K562 (cell line): ENCODE measurements at regions not wholly inside any gene's neighbourhood (a gene's known extent, or its start where the extent isn't known, plus 50 kb on each side); places are given as distances from the start of the nearest gene placed in this dataset.

Experiments
- ATAC-seq: fragments of 200-7000 bp; cut with Tn5 transposase; 3 replicates; pipeline ENCODE4 v1.9.1; 2020; ENCODE audit warnings: moderate library complexity
- BruUV-seq: library from RNA; stranded (reverse); fragments of 400-500 nt; replicated peaks from 2 replicates; lab custom pipeline; 2021; lab: Mats Ljungman, UMichigan
- CTCF ChIA-PET: fragments of 300-600 bp; formaldehyde crosslinking; extraction: SDS; loops from one replicate; lab custom pipeline; 2021; ENCODE audit warnings: low intra/inter-chr PET ratio; lab: Yijun Ruan, JAX
- POLR2A ChIA-PET: fragments of 300-600, 350-650 bp; sonication (Branson Sonifier 250); formaldehyde crosslinking; extraction: SDS; loops from one replicate; lab custom pipeline; 2021; ENCODE audit warnings: antibody characterized with exemption, inconsistent platforms; lab: Yijun Ruan, JAX
- DNase-seq, 4 experiments: peaks; one replicate each; pipeline versions ENCODE4 v3.0.0 to v3.0.0-alpha.2; 2011 to 2018; ENCODE audit warnings: low spot score in 3 of 4, mixed read lengths in 3 of 4; ENCODE audit errors: extremely low read depth in 1 of 4
- FAIRE-seq: peaks from 2 replicates; lab custom pipeline; 2011; peaks lifted over from hg19 to GRCh38; lab: Jason Lieb, UNC
- H2AFZ ChIP-seq: 2 replicates; pipeline ENCODE4 v1.6.0; 2011; ENCODE audit warnings: low read depth, low read length, control low read depth, inconsistent platforms
- H3K27ac ChIP-seq: fragments of 200-600 bp; 3 replicates; pipeline ENCODE4 v1.8.0; 2011; ENCODE audit warnings: low read depth, mild to moderate bottlenecking, control low read depth, inconsistent platforms, low read length, moderate library complexity, mixed read lengths; ENCODE audit errors: extremely low read depth
- H3K27me3 ChIP-seq, 2 experiments: fragments of 300-600 bp in 1 of 2; 2 replicates in 1 of 2; 3 replicates in 1 of 2; pipeline versions ENCODE4 v1.6.0 to v1.8.0; 2011; ENCODE audit warnings: inconsistent platforms in 2 of 2, low read length in 2 of 2, mild to moderate bottlenecking in 1 of 2, mixed read lengths in 1 of 2, moderate library complexity in 1 of 2; ENCODE audit not compliant: control insufficient read depth in 2 of 2, insufficient read depth in 2 of 2
- H3K36me3 ChIP-seq: fragments of 300-600 bp; 3 replicates; pipeline ENCODE4 v1.8.0; 2011; ENCODE audit warnings: mild to moderate bottlenecking, low read length, inconsistent platforms; ENCODE audit not compliant: control insufficient read depth, insufficient read depth
- H3K4me1 ChIP-seq, 2 experiments: fragments of 200-600 bp in 1 of 2; replicated peaks in 1 of 2; 2 replicates in 1 of 2; 3 replicates in 1 of 2; pipeline versions ENCODE4 v1.5.1 to v1.8.0; 2011; ENCODE audit warnings: inconsistent platforms in 2 of 2, low read length in 2 of 2, mild to moderate bottlenecking in 1 of 2, mixed read lengths in 1 of 2, moderate library complexity in 1 of 2; ENCODE audit not compliant: control insufficient read depth in 2 of 2, insufficient read depth in 2 of 2
- H3K4me2 ChIP-seq: 2 replicates; pipeline ENCODE4 v1.6.1; 2011; ENCODE audit warnings: low read length, control low read depth, inconsistent platforms, mixed read lengths; ENCODE audit not compliant: insufficient read depth
- H3K4me3 ChIP-seq: fragments of 200-600 bp; sonication (generic), shearing (Covaris generic); 2 replicates; pipeline ENCODE4 v1.5.1; 2016; ENCODE audit warnings: control low read depth, inconsistent platforms
- H3K79me2 ChIP-seq: fragments of 200-600 bp; 3 replicates; pipeline ENCODE4 v1.8.0; 2011; ENCODE audit warnings: low read length, inconsistent platforms; ENCODE audit not compliant: control insufficient read depth, insufficient read depth
- H3K9ac ChIP-seq, 2 experiments: 2 replicates each; pipeline versions ENCODE4 v1.6.0 to v1.6.1; 2011; ENCODE audit warnings: low read depth in 2 of 2, low read length in 2 of 2, control low read depth in 1 of 2, inconsistent platforms in 1 of 2, mild to moderate bottlenecking in 1 of 2, mixed read lengths in 1 of 2; ENCODE audit not compliant: insufficient read depth in 1 of 2
- H3K9me1 ChIP-seq: one replicate; pipeline ENCODE4 v1.6.0; 2011; ENCODE audit warnings: inconsistent platforms, mild to moderate bottlenecking, low read length, moderate library complexity; ENCODE audit not compliant: control insufficient read depth, insufficient read depth
- H3K9me3 ChIP-seq: replicated peaks from 2 replicates; pipeline ENCODE4 v1.5.1; 2011; ENCODE audit warnings: low read depth, low read length, inconsistent platforms; ENCODE audit not compliant: control insufficient read depth, insufficient read depth
- H4K20me1 ChIP-seq: replicated peaks from 2 replicates; pipeline ENCODE4 v1.6.1; 2011; ENCODE audit warnings: low read length, inconsistent platforms, mixed read lengths; ENCODE audit not compliant: control insufficient read depth, insufficient read depth
- JUND ChIP-seq, 2 experiments: IDR thresholded peaks; 2 replicates in 1 of 2; 3 replicates in 1 of 2; pipeline ENCODE4 v1.6.1; 2011; ENCODE audit warnings: borderline replicate concordance in 2 of 2, low read depth in 2 of 2, low read length in 2 of 2, improper control_type of control experiment in 1 of 2, missing biosample characterization in 1 of 2, missing genetic modification characterization in 1 of 2, missing genetic modification reagents in 1 of 2
- MEF2D ChIP-seq: conservative IDR thresholded peaks from 2 replicates; pipeline ENCODE4 v1.6.1; 2016; ENCODE audit warnings: low read depth, missing genetic modification characterization, missing compliant biosample characterization
- NR2C1 ChIP-seq, 2 experiments: fragments of 450-650 bp; IDR thresholded peaks; 2 replicates each; pipeline ENCODE4 v1.6.1; 2017; ENCODE audit warnings: mild to moderate bottlenecking in 2 of 2, antibody characterized with exemption in 1 of 2, inconsistent platforms in 1 of 2, missing compliant biosample characterization in 1 of 2, missing genetic modification characterization in 1 of 2
- PHF21A ChIP-seq: fragments of 450-650 bp; IDR thresholded peaks from 2 replicates; pipeline ENCODE4 v1.6.1; 2017; ENCODE audit warnings: low read depth, borderline replicate concordance
- STAG1 ChIP-seq: sonication (generic); formaldehyde crosslinking; IDR thresholded peaks from 2 replicates; pipeline ENCODE4 v1.5.0; 2020; ENCODE audit warnings: missing genetic modification reagents, borderline replicate concordance
- ZNF778 ChIP-seq: fragments of 450-650 bp; formaldehyde crosslinking; IDR thresholded peaks from 2 replicates; pipeline ENCODE4 v1.4.0; 2020; ENCODE audit warnings: mild to moderate bottlenecking, moderate library complexity
- WGBS: fragments of 100-300 bp; shearing (Covaris generic); methylation state at CpG from one replicate; pipeline ENCODE4 v1.1.6; 2016; ENCODE audit warnings: low coverage, mixed read lengths; ENCODE audit not compliant: insufficient coverage; ENCODE audit errors: missing lambda C conversion rate; 5-methylcytosine and 5-hydroxymethylcytosine counted together
- in situ Hi-C: fragments of 300-500 bp; cut with MboI; formaldehyde crosslinking; loops from 4 replicates; pipeline ENCODE4 v1.15.0; 2018; ENCODE audit warnings: inconsistent platforms, mixed read lengths
- intact Hi-C: fragments of 100-400 bp; cut with micrococcal nuclease; formaldehyde crosslinking; loops from 2 replicates; pipeline ENCODE4 v1.14.2; 2022
- TF ChIP-seq, protein P1 (sequence below), 2 experiments: fragments of 450-650 bp in 1 of 2; sonication (generic) in 1 of 2; formaldehyde crosslinking in 1 of 2; IDR thresholded peaks; 2 replicates each; pipeline versions ENCODE4 v1.7.1 to v1.9.0; 2016 to 2022; ENCODE audit warnings: inconsistent platforms in 1 of 2, mild to moderate bottlenecking in 1 of 2, missing genetic modification reagents in 1 of 2
- TF ChIP-seq, protein P2 (sequence below): sonication (generic); formaldehyde crosslinking; IDR thresholded peaks from 2 replicates; pipeline ENCODE4 v1.8.0; 2022; ENCODE audit warnings: mild to moderate bottlenecking, missing genetic modification reagents

DNA sequence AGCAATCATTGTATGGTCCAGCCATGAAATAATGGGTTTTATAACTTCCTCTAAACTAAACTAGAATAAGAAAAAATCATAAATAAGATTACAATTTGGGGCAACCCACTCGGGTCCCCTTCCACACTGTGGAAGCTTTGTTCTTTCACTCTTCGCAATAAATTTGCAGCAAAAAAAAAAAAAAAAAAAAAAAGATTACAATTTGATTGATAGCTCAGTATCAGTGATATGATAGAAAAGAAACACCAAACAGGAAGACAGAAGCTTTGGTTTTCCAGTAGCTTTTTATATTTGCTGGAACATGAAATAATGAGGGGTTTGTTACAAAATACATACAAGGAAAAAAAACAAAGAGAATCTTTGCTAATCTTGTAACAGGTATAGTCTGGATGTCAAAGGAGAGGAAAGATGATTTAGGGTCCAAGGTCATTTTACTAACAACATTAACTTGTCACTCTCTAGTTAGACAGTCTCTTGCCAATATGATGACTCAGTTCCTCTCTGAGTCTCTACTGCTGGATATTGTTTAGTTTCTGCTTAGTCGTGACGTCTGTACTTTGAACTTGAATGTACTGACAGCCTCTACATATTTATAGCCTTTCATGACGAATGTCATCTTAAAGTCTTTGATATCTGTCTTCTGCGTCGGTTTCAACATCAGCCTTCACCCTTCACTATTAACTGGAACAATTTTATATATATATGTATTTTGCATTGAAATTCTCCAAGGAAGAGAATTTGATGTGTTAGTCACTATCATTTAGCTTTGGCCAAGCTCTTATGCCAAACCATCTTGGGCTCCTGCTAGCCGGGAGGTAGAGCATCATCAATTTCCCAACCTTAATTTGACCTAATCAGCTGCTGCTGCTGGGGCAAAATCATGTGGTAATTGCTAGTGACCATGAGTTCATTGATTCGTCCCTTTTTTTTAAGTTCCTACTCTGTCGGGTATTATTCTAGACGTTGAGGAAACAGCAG lies 213.1 kb upstream of the STXBP5 start:
- Histone ChIP-seq H3K9me1 (no peaks in the 10 kb centered on the region), H3K4me1 (peaks cover 0 to 13% of the 10 kb centered on the region in 2 experiments; a peak in 2 of 5 replicates), H3K4me2 (0 out of 2 replicates have a peak overlapping the region, but pooled peaks have one; percentile 14), H3K9ac (no peak overlapping the region), H3K36me3 (no peaks in the 10 kb centered on the region), H3K27ac (peak overlapping the region; percentile 9; the same call in 1 of the 3 replicates), H4K20me1 (no peaks in the 10 kb centered on the region), H3K27me3 (no peaks in the 10 kb centered on the region), H3K4me3 (no peak overlapping the region), H3K9me3 (no peaks in the 10 kb centered on the region), H3K79me2 (no peaks in the 10 kb centered on the region), H2AFZ (peak overlapping the region; percentile 60)
- peak; percentile 37 to 76 (median 49) for DNase-seq
- peak; percentile 78 for FAIRE-seq
- no TSS peak for BruUV-seq
- intact Hi-C loops (no loop called here), in situ Hi-C loops (no loop called here)
- CTCF ChIA-PET = no interaction called here
- POLR2A ChIA-PET = interaction anchor here (1.2 to 1.4 kb wide), 3 partner anchors 11 to 16 kb away, joined by 3 to 5 read pairs (median 4); no protein-coding TSS in a partner anchor
- peak; percentile 80 for ATAC-seq
- WGBS = 33% methylated on average over 11 of the region's 11 CpGs
- TF ChIP-seq ZNF778 (CRISPR knock-in tag) (no peak), PHF21A (no peak), JUND (IDR thresholded peaks at IDR 0.05; ENCODE audit: borderline replicate concordance, low read depth, low read length) (peak; percentile 88), JUND (tag; IDR thresholded peaks at IDR 0.05; ENCODE audit: borderline replicate concordance, low read depth, low read length) (peak; percentile 76), STAG1 (CRISPR knock-in tag) (no peak), MEF2D (tag) (0 out of 2 replicates have a peak, but pooled peaks have one; percentile 45), NR2C1 (IDR thresholded peaks at IDR 0.05) (no peak), NR2C1 (tag; IDR thresholded peaks at IDR 0.05) (peak; percentile 42; the same call in 1 of the 2 replicates)
- TF ChIP-seq, protein P1, sequence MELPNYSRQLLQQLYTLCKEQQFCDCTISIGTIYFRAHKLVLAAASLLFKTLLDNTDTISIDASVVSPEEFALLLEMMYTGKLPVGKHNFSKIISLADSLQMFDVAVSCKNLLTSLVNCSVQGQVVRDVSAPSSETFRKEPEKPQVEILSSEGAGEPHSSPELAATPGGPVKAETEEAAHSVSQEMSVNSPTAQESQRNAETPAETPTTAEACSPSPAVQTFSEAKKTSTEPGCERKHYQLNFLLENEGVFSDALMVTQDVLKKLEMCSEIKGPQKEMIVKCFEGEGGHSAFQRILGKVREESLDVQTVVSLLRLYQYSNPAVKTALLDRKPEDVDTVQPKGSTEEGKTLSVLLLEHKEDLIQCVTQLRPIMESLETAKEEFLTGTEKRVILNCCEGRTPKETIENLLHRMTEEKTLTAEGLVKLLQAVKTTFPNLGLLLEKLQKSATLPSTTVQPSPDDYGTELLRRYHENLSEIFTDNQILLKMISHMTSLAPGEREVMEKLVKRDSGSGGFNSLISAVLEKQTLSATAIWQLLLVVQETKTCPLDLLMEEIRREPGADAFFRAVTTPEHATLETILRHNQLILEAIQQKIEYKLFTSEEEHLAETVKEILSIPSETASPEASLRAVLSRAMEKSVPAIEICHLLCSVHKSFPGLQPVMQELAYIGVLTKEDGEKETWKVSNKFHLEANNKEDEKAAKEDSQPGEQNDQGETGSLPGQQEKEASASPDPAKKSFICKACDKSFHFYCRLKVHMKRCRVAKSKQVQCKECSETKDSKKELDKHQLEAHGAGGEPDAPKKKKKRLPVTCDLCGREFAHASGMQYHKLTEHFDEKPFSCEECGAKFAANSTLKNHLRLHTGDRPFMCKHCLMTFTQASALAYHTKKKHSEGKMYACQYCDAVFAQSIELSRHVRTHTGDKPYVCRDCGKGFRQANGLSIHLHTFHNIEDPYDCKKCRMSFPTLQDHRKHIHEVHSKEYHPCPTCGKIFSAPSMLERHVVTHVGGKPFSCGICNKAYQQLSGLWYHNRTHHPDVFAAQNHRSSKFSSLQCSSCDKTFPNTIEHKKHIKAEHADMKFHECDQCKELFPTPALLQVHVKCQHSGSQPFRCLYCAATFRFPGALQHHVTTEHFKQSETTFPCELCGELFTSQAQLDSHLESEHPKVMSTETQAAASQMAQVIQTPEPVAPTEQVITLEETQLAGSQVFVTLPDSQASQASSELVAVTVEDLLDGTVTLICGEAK (IDR thresholded peaks at IDR 0.05) = peak; percentile 64
- TF ChIP-seq, protein P1 (CRISPR knock-in tag; IDR thresholded peaks at IDR 0.05) = no peak
- TF ChIP-seq, protein P2, sequence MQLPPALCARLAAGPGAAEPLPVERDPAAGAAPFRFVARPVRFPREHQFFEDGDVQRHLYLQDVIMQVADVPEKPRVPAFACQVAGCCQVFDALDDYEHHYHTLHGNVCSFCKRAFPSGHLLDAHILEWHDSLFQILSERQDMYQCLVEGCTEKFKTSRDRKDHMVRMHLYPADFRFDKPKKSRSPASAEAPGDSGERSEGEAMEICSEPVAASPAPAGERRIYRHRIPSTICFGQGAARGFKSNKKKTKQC (CRISPR knock-in tag) = no peak
